HL-60 (cell line): ENCODE measurements at regions not wholly inside any gene's neighbourhood (a gene's known extent, or its start where the extent isn't known, plus 50 kb on each side); places are given as distances from the start of the nearest gene placed in this dataset.
"Not testable (repeated sequence)": the region's sequence is repeated elsewhere in the genome, so short reads cannot be mapped to it uniquely, and the experiment has no call there.

Experiments
- DNase-seq, 2 experiments: peaks; one replicate each; pipeline ENCODE4 v3.0.0-alpha.2; 2010 to 2020; ENCODE audit warnings: low read depth in 1 of 2, low spot score in 1 of 2
- H3K27ac ChIP-seq: fragments of 250-450 bp; sonication (Bioruptor Pico); replicated peaks from 2 replicates; pipeline ENCODE4 v1.5.1; 2020; ENCODE audit warnings: mild to moderate bottlenecking, moderate library complexity
- H3K27me3 ChIP-seq: fragments of 250-450 bp; sonication (Bioruptor Pico); 2 replicates; pipeline ENCODE4 v1.5.1; 2021; ENCODE audit warnings: mild to moderate bottlenecking, moderate library complexity; ENCODE audit not compliant: insufficient read depth, poor library complexity, severe bottlenecking
- H3K4me3 ChIP-seq: replicated peaks from 2 replicates; pipeline ENCODE4 v1.5.1; 2011; ENCODE audit warnings: mild to moderate bottlenecking, control low read depth, low read length; ENCODE audit not compliant: insufficient read depth
- CTCF ChIP-seq: IDR thresholded peaks from one replicate; pipeline ENCODE4 v1.5.1; 2011; ENCODE audit warnings: low read length, control low read depth, inconsistent platforms; ENCODE audit not compliant: insufficient read depth
- GABPA ChIP-seq: IDR thresholded peaks from 2 replicates; pipeline ENCODE4 v1.6.1; 2012; ENCODE audit warnings: low read depth
- POLR2AphosphoS5 ChIP-seq: IDR thresholded peaks from 2 replicates; pipeline ENCODE4 v1.6.1; 2012; ENCODE audit warnings: low read depth
- REST ChIP-seq: IDR thresholded peaks from 2 replicates; pipeline ENCODE4 v1.6.1; 2012; ENCODE audit warnings: low read depth; ENCODE audit not compliant: insufficient replicate concordance
- SPI1 ChIP-seq: IDR thresholded peaks from 2 replicates; pipeline ENCODE4 v1.6.1; 2012; ENCODE audit warnings: low read depth, mild to moderate bottlenecking, borderline replicate concordance

GRCh38 chr2:195532255-195532627, 124.8 kb upstream of the SLC39A10 start:
- no peak overlapping the region; the same call in 1 of the 2 replicates for H3K27ac ChIP-seq

GRCh38 chr2:195531754-195532153, 125.3 kb upstream of the SLC39A10 start:
- H3K4me3 ChIP-seq, result no peak overlapping the region
- TF ChIP-seq POLR2AphosphoS5 (no peak), REST (no peak), GABPA (no peak), SPI1 (no peak)
- DNase-seq, result no peak

More at GRCh38 chr2:195532255-195532627, 124.8 kb upstream of the SLC39A10 start:
- H3K27me3 ChIP-seq, result no peaks in the 10 kb centered on the region
- DNase-seq, result no peak
- TF ChIP-seq POLR2AphosphoS5 (no peak), SPI1 (no peak), REST (no peak), GABPA (no peak), CTCF (no peak)
- no peak overlapping the region for H3K4me3 ChIP-seq

GRCh38 chr2:195523242-195523641, 133.8 kb upstream of the SLC39A10 start:
- DNase-seq, H3K27ac ChIP-seq, H3K27me3 ChIP-seq, H3K4me3 ChIP-seq: not testable (repeated sequence)

More at GRCh38 chr2:195531754-195532153, 125.3 kb upstream of the SLC39A10 start:
- H3K27me3 ChIP-seq, result no peaks in the 10 kb centered on the region
- no peak overlapping the region for H3K27ac ChIP-seq

- Histone ChIP-seq H3K4me3 (no peak overlapping the region), H3K27ac (no peak overlapping the region)
- DNase-seq, result no peak
Observed at GRCh38 chr2:195521589-195521988, 135.4 kb upstream of the SLC39A10 start.

More at GRCh38 chr2:195521589-195521988, 135.4 kb upstream of the SLC39A10 start:
- no peak for TF ChIP-seq POLR2AphosphoS5
- no peak for TF ChIP-seq CTCF
- TF ChIP-seq REST, result no peak
- TF ChIP-seq GABPA, result no peak
- TF ChIP-seq SPI1, result no peak
- H3K27me3 ChIP-seq, result no peaks in the 10 kb centered on the region
